SU-DHL-6 (cell line): ENCODE measurements at regions not wholly inside any gene's neighbourhood (a gene's known extent, or its start where the extent isn't known, plus 50 kb on each side); places are given as distances from the start of the nearest gene placed in this dataset.

ENCODE experiments used
- H2AFZ ChIP-seq: fragments of 200-600 bp; sonication (generic); 2 replicates; pipeline ENCODE4 v1.6.1; 2014; ENCODE audit warnings: low read depth, mild to moderate bottlenecking, moderate library complexity, mixed read lengths, antibody characterized with exemption, low read length; ENCODE audit not compliant: severe bottlenecking
- H3F3A ChIP-seq: fragments of 200-600 bp; shearing (Covaris generic); 2 replicates; pipeline ENCODE4 v1.6.0; 2016; ENCODE audit warnings: antibody characterized with exemption, mild to moderate bottlenecking; ENCODE audit not compliant: insufficient read depth
- H3K27ac ChIP-seq: fragments of 200-600 bp; sonication (generic); 2 replicates; pipeline ENCODE4 v1.5.1; 2016; ENCODE audit warnings: low read depth, mild to moderate bottlenecking, low read length, moderate library complexity, mixed read lengths
- H3K27me3 ChIP-seq: fragments of 200-600 bp; sonication (generic), shearing (Covaris generic); 2 replicates; pipeline ENCODE4 v1.6.0; 2014; ENCODE audit warnings: mild to moderate bottlenecking, low read length
- H3K36me3 ChIP-seq: fragments of 200-600 bp; sonication (generic); 2 replicates; pipeline ENCODE4 v1.6.1; 2014; ENCODE audit warnings: mild to moderate bottlenecking, low read length, mixed read lengths
- H3K4me2 ChIP-seq: fragments of 300-600, 200-600 bp; shearing (Covaris generic), sonication (generic); 2 replicates; pipeline ENCODE4 v1.6.0; 2014; ENCODE audit warnings: low read length, low read depth, mild to moderate bottlenecking; ENCODE audit not compliant: poor library complexity, severe bottlenecking
- H3K4me3 ChIP-seq: fragments of 200-600 bp; sonication (generic); 2 replicates; pipeline ENCODE4 v1.5.1; 2014; ENCODE audit warnings: antibody characterized with exemption, low read length, mild to moderate bottlenecking, mixed read lengths; ENCODE audit not compliant: insufficient read depth, poor library complexity, severe bottlenecking
- H3K79me2 ChIP-seq: fragments of 200-600 bp; sonication (generic); 2 replicates; pipeline ENCODE4 v1.6.1; 2014; ENCODE audit warnings: mild to moderate bottlenecking, low read length, moderate library complexity; ENCODE audit not compliant: insufficient read depth
- H3K9ac ChIP-seq: fragments of 200-600 bp; sonication (generic); 2 replicates; pipeline ENCODE4 v1.7.0; 2014; ENCODE audit warnings: mild to moderate bottlenecking, low read length
- H3K9me2 ChIP-seq: fragments of 200-600 bp; sonication (generic); replicated peaks from 2 replicates; pipeline ENCODE4 v1.6.1; 2014; ENCODE audit warnings: low read length; ENCODE audit not compliant: insufficient read depth
- H3K9me3 ChIP-seq: fragments of 200-600 bp; sonication (generic); 2 replicates; pipeline ENCODE4 v1.6.1; 2014; ENCODE audit warnings: low read length, mixed read lengths; ENCODE audit not compliant: insufficient read depth
- H4K20me1 ChIP-seq: fragments of 200-600 bp; sonication (generic); 2 replicates; pipeline ENCODE4 v1.6.1; 2014; ENCODE audit warnings: low read depth, mild to moderate bottlenecking, antibody characterized with exemption, low read length, moderate library complexity, mixed read lengths
- CTCF ChIP-seq: fragments of 200-600 bp; sonication (generic); IDR thresholded peaks from one replicate; pipeline ENCODE4 v1.5.1; 2017; ENCODE audit warnings: antibody characterized with exemption, mild to moderate bottlenecking, low read length, moderate library complexity; ENCODE audit not compliant: insufficient read depth, poor library complexity, severe bottlenecking
- EZH2phosphoT487 ChIP-seq: fragments of 200-600 bp; sonication (generic), shearing (Covaris generic); conservative IDR thresholded peaks from 2 replicates; pipeline ENCODE4 v1.6.1; 2018; ENCODE audit warnings: mild to moderate bottlenecking, antibody characterized with exemption, low read length, moderate library complexity, mixed read lengths

GRCh38 chr9:103296189-103296588 is 301.1 kb downstream of the CYLC2 start:
- no peak overlapping the region for H3K4me2 ChIP-seq
- no peaks in the 10 kb centered on the region for H3K36me3 ChIP-seq
- H3F3A ChIP-seq, result no peaks in the 10 kb centered on the region
- TF ChIP-seq EZH2phosphoT487, result no peak
- no peak for TF ChIP-seq CTCF
- no peaks in the 10 kb centered on the region for H3K9me2 ChIP-seq
- H3K79me2 ChIP-seq, result no peaks in the 10 kb centered on the region
- H3K9ac ChIP-seq, result no peak overlapping the region
- no peaks in the 10 kb centered on the region for H4K20me1 ChIP-seq
- no peak overlapping the region for H3K4me3 ChIP-seq
- H3K27ac ChIP-seq, result no peak overlapping the region
- H3K9me3 ChIP-seq, result no peaks in the 10 kb centered on the region
- H3K27me3 ChIP-seq, result no peaks in the 10 kb centered on the region
- H2AFZ ChIP-seq, result no peak overlapping the region

GRCh38 chr9:103301051-103301450 is 305.9 kb downstream of the CYLC2 start:
- H3K9me2 ChIP-seq, result no peaks in the 10 kb centered on the region
- H3K27me3 ChIP-seq, result no peaks in the 10 kb centered on the region
- H3F3A ChIP-seq, result no peaks in the 10 kb centered on the region
- no peak overlapping the region for H2AFZ ChIP-seq
- TF ChIP-seq EZH2phosphoT487 (no peak), CTCF (no peak)
- no peak overlapping the region for H3K4me2 ChIP-seq
- H3K27ac ChIP-seq, result no peak overlapping the region
- no peak overlapping the region for H3K9ac ChIP-seq
- H4K20me1 ChIP-seq, result no peaks in the 10 kb centered on the region
- no peaks in the 10 kb centered on the region for H3K9me3 ChIP-seq
- H3K4me3 ChIP-seq, result no peak overlapping the region
- H3K36me3 ChIP-seq, result no peaks in the 10 kb centered on the region
- no peaks in the 10 kb centered on the region for H3K79me2 ChIP-seq

- no peak overlapping the region for H3K9ac ChIP-seq
- no peaks in the 10 kb centered on the region for H3F3A ChIP-seq
- H3K9me3 ChIP-seq, result 0 out of 2 replicates have a peak, but pooled peaks cover 4% of the 10 kb centered on the region
- H3K4me2 ChIP-seq, result no peak overlapping the region
- no peaks in the 10 kb centered on the region for H3K79me2 ChIP-seq
- H3K27ac ChIP-seq, result no peak overlapping the region
- no peak overlapping the region for H3K4me3 ChIP-seq
- no peaks in the 10 kb centered on the region for H3K27me3 ChIP-seq
- TF ChIP-seq CTCF (no peak), EZH2phosphoT487 (no peak)
- H2AFZ ChIP-seq, result no peak overlapping the region
- H3K9me2 ChIP-seq, result no peaks in the 10 kb centered on the region
- no peaks in the 10 kb centered on the region for H3K36me3 ChIP-seq
- no peaks in the 10 kb centered on the region for H4K20me1 ChIP-seq
These were observed 309.7 kb downstream of the CYLC2 start for GRCh38 chr9:103304797-103305196.
